GM12878 (cell line): ENCODE measurements at regions not wholly inside any gene's neighbourhood (a gene's known extent, or its start where the extent isn't known, plus 50 kb on each side); places are given as distances from the start of the nearest gene placed in this dataset.

Experiments used
- ATF3 ChIP-seq: IDR thresholded peaks from 2 replicates; pipeline ENCODE4 v1.6.1; 2011; ENCODE audit warnings: low read depth, mild to moderate bottlenecking, low read length, moderate library complexity, borderline replicate concordance; ENCODE audit errors: extremely low read depth
- BCL3 ChIP-seq: IDR thresholded peaks from 2 replicates; pipeline ENCODE4 v1.6.1; 2011; ENCODE audit warnings: borderline replicate concordance, low read depth, mild to moderate bottlenecking, moderate library complexity, low read length; ENCODE audit not compliant: insufficient read depth, poor library complexity, severe bottlenecking
- CHD2 ChIP-seq: IDR thresholded peaks from 2 replicates; pipeline ENCODE4 v1.6.1; 2011; ENCODE audit warnings: low read depth, low read length, improper control_type of control experiment, borderline replicate concordance
- CREM ChIP-seq: IDR thresholded peaks from 2 replicates; pipeline ENCODE4 v1.6.1; 2014; ENCODE audit warnings: antibody characterized with exemption, low read depth
- CUX1 ChIP-seq: IDR thresholded peaks from 2 replicates; pipeline ENCODE4 v1.6.1; 2012; ENCODE audit warnings: improper control_type of control experiment, low read depth, low read length; ENCODE audit not compliant: insufficient replicate concordance
- EZH2 ChIP-seq: IDR thresholded peaks from 2 replicates; pipeline ENCODE4 v1.6.1; 2012; ENCODE audit warnings: low read depth, mild to moderate bottlenecking, control low read depth, inconsistent platforms, low read length, borderline replicate concordance; ENCODE audit not compliant: control insufficient read depth
- POLR2AphosphoS5 ChIP-seq: IDR thresholded peaks from 2 replicates; pipeline ENCODE4 v1.6.1; 2011; ENCODE audit warnings: mild to moderate bottlenecking, low read length, inconsistent platforms
- SIX5 ChIP-seq: IDR thresholded peaks from 2 replicates; pipeline ENCODE4 v1.6.1; 2011; ENCODE audit warnings: mild to moderate bottlenecking, low read depth, low read length, moderate library complexity; ENCODE audit not compliant: severe bottlenecking

DNA sequence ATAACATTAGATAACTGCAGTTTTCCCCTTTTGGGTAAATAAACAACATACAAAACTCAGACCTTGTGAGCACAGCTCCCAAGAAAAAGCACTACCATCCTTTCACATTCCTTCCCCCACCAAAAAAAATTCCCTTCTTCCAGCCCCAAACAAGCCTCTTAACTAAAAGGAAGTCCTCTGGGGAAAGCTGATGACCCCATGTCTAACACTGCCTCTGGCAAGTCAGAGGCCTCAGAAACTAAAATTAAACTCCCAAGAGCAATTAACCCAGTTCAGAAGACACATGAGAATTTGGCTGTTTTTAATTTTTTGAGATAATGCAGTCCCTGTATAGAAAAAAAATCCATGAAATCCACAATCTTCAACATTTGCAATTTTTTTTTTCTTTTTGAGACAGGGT, 127.7 kb downstream of the SPTSSA start (continued):
- no peak for TF ChIP-seq CUX1
- no peak for TF ChIP-seq BCL3
- TF ChIP-seq CHD2: no peak
- TF ChIP-seq SIX5: no peak
- no peak for TF ChIP-seq CREM
- no peak for TF ChIP-seq POLR2AphosphoS5
- TF ChIP-seq ATF3: no peak
- no peak for TF ChIP-seq EZH2
- TF ChIP-seq, all 136 proteins: peak for 0
